H1 (cell line): ENCODE measurements at regions not wholly inside any gene's neighbourhood (a gene's known extent, or its start where the extent isn't known, plus 50 kb on each side); places are given as distances from the start of the nearest gene placed in this dataset.

ENCODE experiments used
- CHD7 ChIP-seq: fragments of 300-600 bp; sonication (generic); IDR thresholded peaks from 2 replicates; pipeline ENCODE4 v1.7.1; 2012; ENCODE audit warnings: low read length, moderate library complexity, mild to moderate bottlenecking, inconsistent platforms; ENCODE audit not compliant: insufficient replicate concordance
- CREB1 ChIP-seq: IDR thresholded peaks from 2 replicates; pipeline ENCODE4 v1.6.1; 2012; ENCODE audit warnings: inconsistent platforms
- KDM1A ChIP-seq: fragments of 200-600, 300-600 bp; sonication (generic); IDR thresholded peaks from 2 replicates; pipeline ENCODE4 v1.7.1; 2016; ENCODE audit warnings: mild to moderate bottlenecking, low read length, borderline replicate concordance

- TF ChIP-seq CHD7 (peak; percentile 17), CREB1 (no peak), KDM1A (0 out of 2 replicates have a peak, but pooled peaks have one; percentile 10)
Observed at GRCh38 chr6:28729501-28730402, 194.0 kb downstream of the TRIM27 start (continued).
